ENCODE measurements at regions not wholly inside any gene's neighbourhood (a gene's known extent, or its start where the extent isn't known, plus 50 kb on each side); places are given as distances from the start of the nearest gene placed in this dataset.

GRCh38 chr17:71628306-71628705, 492.5 kb upstream of the SOX9 start:
- TF ChIP-seq, protein P1, sequence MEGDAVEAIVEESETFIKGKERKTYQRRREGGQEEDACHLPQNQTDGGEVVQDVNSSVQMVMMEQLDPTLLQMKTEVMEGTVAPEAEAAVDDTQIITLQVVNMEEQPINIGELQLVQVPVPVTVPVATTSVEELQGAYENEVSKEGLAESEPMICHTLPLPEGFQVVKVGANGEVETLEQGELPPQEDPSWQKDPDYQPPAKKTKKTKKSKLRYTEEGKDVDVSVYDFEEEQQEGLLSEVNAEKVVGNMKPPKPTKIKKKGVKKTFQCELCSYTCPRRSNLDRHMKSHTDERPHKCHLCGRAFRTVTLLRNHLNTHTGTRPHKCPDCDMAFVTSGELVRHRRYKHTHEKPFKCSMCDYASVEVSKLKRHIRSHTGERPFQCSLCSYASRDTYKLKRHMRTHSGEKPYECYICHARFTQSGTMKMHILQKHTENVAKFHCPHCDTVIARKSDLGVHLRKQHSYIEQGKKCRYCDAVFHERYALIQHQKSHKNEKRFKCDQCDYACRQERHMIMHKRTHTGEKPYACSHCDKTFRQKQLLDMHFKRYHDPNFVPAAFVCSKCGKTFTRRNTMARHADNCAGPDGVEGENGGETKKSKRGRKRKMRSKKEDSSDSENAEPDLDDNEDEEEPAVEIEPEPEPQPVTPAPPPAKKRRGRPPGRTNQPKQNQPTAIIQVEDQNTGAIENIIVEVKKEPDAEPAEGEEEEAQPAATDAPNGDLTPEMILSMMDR (IDR thresholded peaks at IDR 0.05; ENCODE audit: poor library complexity) = no peak
- TF ChIP-seq EZH2 (IDR thresholded peaks at IDR 0.05; ENCODE audit: borderline replicate concordance) = no peak
- no peak for TF ChIP-seq EZH2phosphoT487 (IDR thresholded peaks at IDR 0.05; ENCODE audit: low read depth, severe bottlenecking, unreplicated experiment)

Data from hepatocyte (in vitro differentiated cells).